ENCODE measurements at regions not wholly inside any gene's neighbourhood (a gene's known extent, or its start where the extent isn't known, plus 50 kb on each side); places are given as distances from the start of the nearest gene placed in this dataset.
"Not testable (repeated sequence)": the region's sequence is repeated elsewhere in the genome, so short reads cannot be mapped to it uniquely, and the experiment has no call there.

GRCh38 chrX:7362111-7362510 lies 214.2 kb upstream of the PUDP start:
- ATAC-seq: no peak
- Mint-ChIP-seq H3K27me3 (no peaks in the 10 kb centered on the region), H3K36me3 (no peaks in the 10 kb centered on the region), H3K9me3 (peaks cover 3% of the 10 kb centered on the region), H3K27ac (no peak overlapping the region), H3K4me3 (no peak overlapping the region), H3K4me1 (ENCODE audit: low read depth in 2 of 2) (no peaks in the 10 kb centered on the region)
- DNase-seq (ENCODE audit: low spot score): no peak

- DNase-seq (ENCODE audit: low spot score) (no peak), ATAC-seq (no peak)
- Mint-ChIP-seq H3K36me3 (no peaks in the 10 kb centered on the region), H3K9me3 (no peaks in the 10 kb centered on the region), H3K4me3 (no peak overlapping the region), H3K4me1 (ENCODE audit: low read depth in 2 of 2) (peaks cover 0 to 2% of the 10 kb centered on the region in 2 donors), H3K27ac (no peak overlapping the region), H3K27me3 (no peaks in the 10 kb centered on the region)
Measured at GRCh38 chrX:7351926-7352325, 204.0 kb upstream of the PUDP start.

- Mint-ChIP-seq H3K27ac (no peak overlapping the region), H3K36me3 (no peaks in the 10 kb centered on the region), H3K9me3 (no peaks in the 10 kb centered on the region), H3K4me3 (no peak overlapping the region), H3K27me3 (no peaks in the 10 kb centered on the region), H3K4me1 (ENCODE audit: low read depth in 2 of 2) (peaks cover 0 to 2% of the 10 kb centered on the region in 2 donors)
- DNase-seq (ENCODE audit: low spot score) (no peak), ATAC-seq (no peak)
Measured at GRCh38 chrX:7347465-7347864, 199.5 kb upstream of the PUDP start.

GRCh38 chrX:7346021-7346420 lies 198.1 kb upstream of the PUDP start:
- Mint-ChIP-seq H3K36me3 (no peaks in the 10 kb centered on the region), H3K4me3 (no peak overlapping the region), H3K27ac (no peak overlapping the region), H3K27me3 (no peaks in the 10 kb centered on the region), H3K9me3 (no peaks in the 10 kb centered on the region), H3K4me1 (ENCODE audit: low read depth in 2 of 2) (peaks cover 0 to 2% of the 10 kb centered on the region in 2 donors)
- DNase-seq (ENCODE audit: low spot score) (no peak), ATAC-seq (no peak)

GRCh38 chrX:7343181-7343580 lies 195.2 kb upstream of the PUDP start:
- H3K27ac Mint-ChIP-seq: no peak overlapping the region
- ATAC-seq (no peak), DNase-seq (ENCODE audit: low spot score) (no peak)
- H3K4me1 Mint-ChIP-seq (ENCODE audit: low read depth in 2 of 2): no peaks in the 10 kb centered on the region
- H3K36me3 Mint-ChIP-seq: no peaks in the 10 kb centered on the region
- no peaks in the 10 kb centered on the region for H3K27me3 Mint-ChIP-seq
- H3K4me3 Mint-ChIP-seq: no peak overlapping the region
- no peaks in the 10 kb centered on the region for H3K9me3 Mint-ChIP-seq

GRCh38 chrX:7335816-7336362 lies 187.9 kb upstream of the PUDP start:
- H3K4me1 Mint-ChIP-seq (ENCODE audit: low read depth in 2 of 2); H3K36me3 Mint-ChIP-seq; H3K4me3 Mint-ChIP-seq; ATAC-seq; H3K27me3 Mint-ChIP-seq; H3K27ac Mint-ChIP-seq; DNase-seq (ENCODE audit: low spot score); H3K9me3 Mint-ChIP-seq: not testable (repeated sequence)

- Mint-ChIP-seq H3K4me3 (no peak overlapping the region), H3K27me3 (no peaks in the 10 kb centered on the region), H3K36me3 (no peaks in the 10 kb centered on the region), H3K9me3 (peaks cover 2% of the 10 kb centered on the region), H3K27ac (no peak overlapping the region), H3K4me1 (ENCODE audit: low read depth in 2 of 2) (peaks cover 0 to 2% of the 10 kb centered on the region in 2 donors)
- ATAC-seq: no peak
- DNase-seq (ENCODE audit: low spot score): no peak
Measured at GRCh38 chrX:7334253-7334935, 186.4 kb upstream of the PUDP start.

GRCh38 chrX:7330971-7331746 lies 183.2 kb upstream of the PUDP start:
- no peak for DNase-seq (ENCODE audit: low spot score)
- ATAC-seq: no peak
- H3K27ac Mint-ChIP-seq: no peak overlapping the region
- H3K27me3 Mint-ChIP-seq: no peaks in the 10 kb centered on the region
- H3K4me3 Mint-ChIP-seq: no peak overlapping the region
- no peaks in the 10 kb centered on the region for H3K36me3 Mint-ChIP-seq
- peaks cover 0 to 2% of the 10 kb centered on the region in 2 donors for H3K4me1 Mint-ChIP-seq (ENCODE audit: low read depth in 2 of 2)
- peaks cover 2% of the 10 kb centered on the region for H3K9me3 Mint-ChIP-seq

GRCh38 chrX:7330556-7330955 lies 182.6 kb upstream of the PUDP start:
- Mint-ChIP-seq H3K27me3 (no peaks in the 10 kb centered on the region), H3K4me3 (no peak overlapping the region), H3K4me1 (ENCODE audit: low read depth in 2 of 2) (peaks cover 0 to 2% of the 10 kb centered on the region in 2 donors), H3K9me3 (peaks cover 2% of the 10 kb centered on the region), H3K36me3 (no peaks in the 10 kb centered on the region), H3K27ac (no peak overlapping the region)
- no peak for ATAC-seq
- DNase-seq (ENCODE audit: low spot score): no peak

- no peaks in the 10 kb centered on the region for H3K4me1 Mint-ChIP-seq (ENCODE audit: low read depth in 2 of 2)
- ATAC-seq: no peak
- no peaks in the 10 kb centered on the region for H3K36me3 Mint-ChIP-seq
- H3K4me3 Mint-ChIP-seq: no peak overlapping the region
- no peak overlapping the region for H3K27ac Mint-ChIP-seq
- no peaks in the 10 kb centered on the region for H3K27me3 Mint-ChIP-seq
- H3K9me3 Mint-ChIP-seq: no peaks in the 10 kb centered on the region
- DNase-seq (ENCODE audit: low spot score): no peak
Measured at GRCh38 chrX:7318661-7319060, 170.7 kb upstream of the PUDP start.

GRCh38 chrX:7318241-7318640 lies 170.3 kb upstream of the PUDP start:
- no peaks in the 10 kb centered on the region for H3K36me3 Mint-ChIP-seq
- H3K27ac Mint-ChIP-seq: no peak overlapping the region
- no peaks in the 10 kb centered on the region for H3K9me3 Mint-ChIP-seq
- ATAC-seq: no peak
- no peak for DNase-seq (ENCODE audit: low spot score)
- H3K4me3 Mint-ChIP-seq: no peak overlapping the region
- H3K27me3 Mint-ChIP-seq: no peaks in the 10 kb centered on the region
- no peaks in the 10 kb centered on the region for H3K4me1 Mint-ChIP-seq (ENCODE audit: low read depth in 2 of 2)

GRCh38 chrX:7316887-7317286 lies 168.9 kb upstream of the PUDP start:
- ATAC-seq: no peak
- DNase-seq (ENCODE audit: low spot score): no peak
- no peaks in the 10 kb centered on the region for H3K4me1 Mint-ChIP-seq (ENCODE audit: low read depth in 2 of 2)
- peaks cover 2% of the 10 kb centered on the region for H3K9me3 Mint-ChIP-seq
- H3K36me3 Mint-ChIP-seq: no peaks in the 10 kb centered on the region
- H3K27ac Mint-ChIP-seq: no peak overlapping the region
- H3K27me3 Mint-ChIP-seq: no peaks in the 10 kb centered on the region
- H3K4me3 Mint-ChIP-seq: no peak overlapping the region

- Mint-ChIP-seq H3K4me1 (ENCODE audit: low read depth in 2 of 2) (no peaks in the 10 kb centered on the region), H3K27ac (no peak overlapping the region), H3K27me3 (no peaks in the 10 kb centered on the region), H3K4me3 (no peak overlapping the region), H3K36me3 (no peaks in the 10 kb centered on the region), H3K9me3 (peaks cover 2% of the 10 kb centered on the region)
- ATAC-seq: no peak
- DNase-seq (ENCODE audit: low spot score): no peak
Measured at GRCh38 chrX:7316280-7316679, 168.3 kb upstream of the PUDP start.

GRCh38 chrX:7314425-7314824 lies 166.5 kb upstream of the PUDP start:
- Mint-ChIP-seq H3K4me3 (no peak overlapping the region), H3K36me3 (no peaks in the 10 kb centered on the region)

More at GRCh38 chrX:7314425-7314824, 166.5 kb upstream of the PUDP start:
- DNase-seq (ENCODE audit: low spot score) (no peak), ATAC-seq (no peak)
- Mint-ChIP-seq H3K4me1 (ENCODE audit: low read depth in 2 of 2) (no peaks in the 10 kb centered on the region), H3K27ac (no peak overlapping the region), H3K27me3 (no peaks in the 10 kb centered on the region), H3K9me3 (peaks cover 2% of the 10 kb centered on the region)
